ENCODE measurements at regions not wholly inside any gene's neighbourhood (a gene's known extent, or its start where the extent isn't known, plus 50 kb on each side); places are given as distances from the start of the nearest gene placed in this dataset.

- TF ChIP-seq CTCF (IDR thresholded peaks at IDR 0.05): no peak
- no peak for TF ChIP-seq POLR2A (IDR thresholded peaks at IDR 0.05)
These were observed 158.5 kb upstream of the RTL1 start for GRCh38 chr14:101062065-101062450.
